OCI-LY3 (cell line): ENCODE measurements at regions not wholly inside any gene's neighbourhood (a gene's known extent, or its start where the extent isn't known, plus 50 kb on each side); places are given as distances from the start of the nearest gene placed in this dataset.

ENCODE experiments used
- H2AFZ ChIP-seq: fragments of 200-600, 300-600 bp; shearing (Covaris generic); 2 replicates; pipeline ENCODE4 v1.6.0; 2014; ENCODE audit warnings: antibody characterized with exemption, low read depth, low read length
- H3K27ac ChIP-seq: fragments of 200-600, 300-600 bp; sonication (generic); 2 replicates; pipeline ENCODE4 v1.5.1; 2014; ENCODE audit warnings: mild to moderate bottlenecking, low read length, moderate library complexity, mixed read lengths
- H3K27me3 ChIP-seq: fragments of 200-600, 300-600 bp; sonication (generic); 2 replicates; pipeline ENCODE4 v1.6.1; 2014; ENCODE audit warnings: low read depth, low read length, mixed read lengths
- H3K36me3 ChIP-seq: fragments of 200-600, 300-600 bp; sonication (generic); replicated peaks from 2 replicates; pipeline ENCODE3; 2014; ENCODE audit warnings: low read depth, low read length, mixed read lengths
- H3K4me1 ChIP-seq: fragments of 300-600, 200-600 bp; sonication (generic); 2 replicates; pipeline ENCODE4 v1.6.1; 2014; ENCODE audit warnings: low read length, mixed read lengths
- H3K4me2 ChIP-seq: fragments of 200-600, 300-600 bp; sonication (generic); 2 replicates; pipeline ENCODE4 v1.6.1; 2014; ENCODE audit warnings: low read length, mixed read lengths
- H3K4me3 ChIP-seq: fragments of 300-600, 200-600 bp; sonication (generic); 2 replicates; pipeline ENCODE4 v1.5.1; 2014; ENCODE audit warnings: antibody characterized with exemption, mild to moderate bottlenecking, low read length, moderate library complexity
- H3K79me2 ChIP-seq: fragments of 300-600, 200-600 bp; shearing (Covaris generic); 2 replicates; pipeline ENCODE4 v1.6.1; 2014; ENCODE audit warnings: mild to moderate bottlenecking, low read length, mixed read lengths
- H3K9ac ChIP-seq: fragments of 300-600, 200-600 bp; shearing (Covaris generic); 2 replicates; pipeline ENCODE4 v1.6.0; 2014; ENCODE audit warnings: mild to moderate bottlenecking, low read length, moderate library complexity
- H3K9me3 ChIP-seq: fragments of 200-600, 300-600 bp; shearing (Covaris generic); 2 replicates; pipeline ENCODE4 v1.6.1; 2014; ENCODE audit warnings: low read length, mixed read lengths; ENCODE audit not compliant: insufficient read depth
- H4K20me1 ChIP-seq: fragments of 200-600, 300-600 bp; sonication (generic); 2 replicates; pipeline ENCODE4 v1.6.1; 2016; ENCODE audit warnings: low read length, mixed read lengths; ENCODE audit not compliant: insufficient read depth
- CTCF ChIP-seq: fragments of 200-600, 300-600 bp; sonication (generic); IDR thresholded peaks from 2 replicates; pipeline ENCODE4 v1.5.1; 2014; ENCODE audit warnings: antibody characterized with exemption, low read length, low read depth
- EZH2phosphoT487 ChIP-seq: fragments of 200-600 bp; shearing (Covaris generic); IDR thresholded peaks from 2 replicates; pipeline ENCODE4 v1.6.1; 2018; ENCODE audit warnings: antibody characterized with exemption, mixed run types, low read depth

- Histone ChIP-seq H3K27me3 (no peaks in the 10 kb centered on the region), H3K9ac (no peak overlapping the region), H3K79me2 (no peaks in the 10 kb centered on the region), H4K20me1 (no peaks in the 10 kb centered on the region), H2AFZ (no peak overlapping the region), H3K9me3 (no peaks in the 10 kb centered on the region), H3K4me1 (no peaks in the 10 kb centered on the region), H3K4me3 (no peak overlapping the region), H3K4me2 (no peak overlapping the region), H3K27ac (no peak overlapping the region), H3K36me3 (no peaks in the 10 kb centered on the region)
- TF ChIP-seq EZH2phosphoT487 (no peak), CTCF (no peak)
Measured at GRCh38 chr5:56389261-56389660, 156.1 kb upstream of the ANKRD55 start.

GRCh38 chr5:56388229-56388985, 155.3 kb upstream of the ANKRD55 start:
- no peaks in the 10 kb centered on the region for H4K20me1 ChIP-seq
- no peaks in the 10 kb centered on the region for H3K9me3 ChIP-seq
- no peak overlapping the region for H3K4me2 ChIP-seq
- H3K36me3 ChIP-seq = no peaks in the 10 kb centered on the region
- H3K27me3 ChIP-seq = no peaks in the 10 kb centered on the region
- H3K79me2 ChIP-seq = no peaks in the 10 kb centered on the region
- no peaks in the 10 kb centered on the region for H3K4me1 ChIP-seq
- no peak overlapping the region for H3K27ac ChIP-seq
- H2AFZ ChIP-seq = no peak overlapping the region
- no peak overlapping the region for H3K4me3 ChIP-seq
- TF ChIP-seq CTCF = no peak
- no peak for TF ChIP-seq EZH2phosphoT487
- no peak overlapping the region for H3K9ac ChIP-seq

- Histone ChIP-seq H3K4me2 (no peak overlapping the region), H3K9ac (no peak overlapping the region), H2AFZ (no peak overlapping the region), H4K20me1 (no peaks in the 10 kb centered on the region), H3K27me3 (no peaks in the 10 kb centered on the region), H3K36me3 (no peaks in the 10 kb centered on the region), H3K4me1 (no peaks in the 10 kb centered on the region), H3K4me3 (no peak overlapping the region), H3K9me3 (no peaks in the 10 kb centered on the region), H3K79me2 (no peaks in the 10 kb centered on the region), H3K27ac (no peak overlapping the region)
- no peak for TF ChIP-seq CTCF
- TF ChIP-seq EZH2phosphoT487 = no peak
Measured at GRCh38 chr5:56386046-56386445, 152.9 kb upstream of the ANKRD55 start.

GRCh38 chr5:56384186-56384585, 151.1 kb upstream of the ANKRD55 start:
- Histone ChIP-seq H4K20me1 (no peaks in the 10 kb centered on the region), H3K9me3 (no peaks in the 10 kb centered on the region), H3K4me3 (no peak overlapping the region), H3K9ac (no peak overlapping the region), H3K79me2 (no peaks in the 10 kb centered on the region), H3K27me3 (no peaks in the 10 kb centered on the region), H3K36me3 (no peaks in the 10 kb centered on the region), H3K4me2 (no peak overlapping the region), H3K4me1 (no peaks in the 10 kb centered on the region), H2AFZ (no peak overlapping the region), H3K27ac (no peak overlapping the region)
- TF ChIP-seq EZH2phosphoT487 (no peak), CTCF (no peak)
